PC-3 (cell line): ENCODE measurements at regions not wholly inside any gene's neighbourhood (a gene's known extent, or its start where the extent isn't known, plus 50 kb on each side); places are given as distances from the start of the nearest gene placed in this dataset.
A peak's percentile ranks its signal among the peaks of the same experiment; 100 is the strongest.
"Not testable (repeated sequence)": the region's sequence is repeated elsewhere in the genome, so short reads cannot be mapped to it uniquely, and the experiment has no call there.

ENCODE experiments used
- ATAC-seq: fragments of 200-7000 bp; cut with Tn5 transposase; 2 replicates; pipeline ENCODE4 v1.9.1; 2020; ENCODE audit warnings: mild to moderate bottlenecking, moderate library complexity
- BruUV-seq: library from RNA; stranded (reverse); fragments of 400-500 nt; replicated peaks from 2 replicates; lab custom pipeline; 2021; lab: Mats Ljungman, UMichigan
- CTCF ChIA-PET: fragments of 300-600 bp; sonication (Branson Sonifier 250); formaldehyde crosslinking; loops from one replicate; lab custom pipeline; 2022; ENCODE audit warnings: antibody characterized with exemption; lab: Charles Lee
- POLR2A ChIA-PET: fragments of 300-600 bp; sonication (Branson Sonifier 250); formaldehyde crosslinking; loops from one replicate; lab custom pipeline; 2022; ENCODE audit warnings: antibody characterized with exemption; ENCODE audit not compliant: unreplicated experiment; lab: Charles Lee
- DNase-seq: peaks from one replicate; pipeline ENCODE4 v3.0.0-alpha.2; 2015
- H2AFZ ChIP-seq: fragments of 300-600 bp; sonication (generic); 2 replicates; pipeline ENCODE4 v1.6.0; 2016; ENCODE audit warnings: antibody characterized with exemption, low read length
- H3F3A ChIP-seq: fragments of 300-600 bp; sonication (generic); one replicate; pipeline ENCODE4 v1.6.0; 2017; ENCODE audit warnings: antibody characterized with exemption, low read length, control low read depth, mild to moderate bottlenecking; ENCODE audit not compliant: unreplicated experiment
- H3K27ac ChIP-seq: fragments of 300-600 bp; sonication (generic); 2 replicates; pipeline ENCODE4 v1.5.1; 2016; ENCODE audit warnings: mild to moderate bottlenecking, low read length
- H3K27me3 ChIP-seq: fragments of 300-600 bp; sonication (generic); 2 replicates; pipeline ENCODE4 v1.6.1; 2016; ENCODE audit warnings: low read length, mixed read lengths
- H3K36me3 ChIP-seq: fragments of 300-600 bp; sonication (generic); 2 replicates; pipeline ENCODE4 v1.6.1; 2016; ENCODE audit warnings: low read depth, mixed run types, low read length, mixed read lengths
- H3K4me1 ChIP-seq: fragments of 300-600 bp; sonication (generic); 2 replicates; pipeline ENCODE4 v1.5.1; 2016; ENCODE audit warnings: low read length; ENCODE audit not compliant: insufficient read depth
- H3K4me2 ChIP-seq: fragments of 300-600 bp; sonication (generic); 2 replicates; pipeline ENCODE4 v1.6.0; 2016; ENCODE audit warnings: low read length
- H3K4me3 ChIP-seq: fragments of 300-600 bp; sonication (generic); 2 replicates; pipeline ENCODE4 v1.5.1; 2016; ENCODE audit warnings: mild to moderate bottlenecking, low read length, mixed read lengths
- H3K79me2 ChIP-seq: fragments of 300-600 bp; sonication (generic); 2 replicates; pipeline ENCODE4 v1.6.1; 2017; ENCODE audit warnings: low read length, mixed read lengths
- H3K9ac ChIP-seq: fragments of 300-600 bp; sonication (generic); 2 replicates; pipeline ENCODE4 v1.6.0; 2016; ENCODE audit warnings: mild to moderate bottlenecking, low read length
- H3K9me2 ChIP-seq: fragments of 300-600 bp; sonication (generic); replicated peaks from 2 replicates; pipeline ENCODE4 v1.6.1; 2016; ENCODE audit warnings: mixed run types, low read length, mixed read lengths
- H3K9me3 ChIP-seq: fragments of 300-600 bp; sonication (generic); 2 replicates; pipeline ENCODE4 v1.6.1; 2016; ENCODE audit warnings: low read length, mixed read lengths
- H4K20me1 ChIP-seq: fragments of 300-600 bp; sonication (generic); 2 replicates; pipeline ENCODE4 v1.6.1; 2016; ENCODE audit warnings: low read length, mixed read lengths
- intact Hi-C: fragments of 100-400 bp; cut with micrococcal nuclease; formaldehyde crosslinking; loops from 2 replicates; pipeline ENCODE4 v1.9.0; 2023

GRCh38 chr14:19052977-19053376 lies 85.7 kb downstream of the POTEM start:
- H3K9me2 ChIP-seq, POLR2A ChIA-PET, H4K20me1 ChIP-seq, H3K27ac ChIP-seq, H3K36me3 ChIP-seq, H3K4me1 ChIP-seq, H3K79me2 ChIP-seq, H3K9ac ChIP-seq, H3K4me3 ChIP-seq, H2AFZ ChIP-seq, intact Hi-C loops, H3K9me3 ChIP-seq, DNase-seq, H3K27me3 ChIP-seq, CTCF ChIA-PET, H3F3A ChIP-seq, BruUV-seq, H3K4me2 ChIP-seq: not testable (repeated sequence)
- ATAC-seq, result peak; percentile 4; the same call in 1 of the 2 replicates

- H2AFZ ChIP-seq, H3F3A ChIP-seq, H3K9me2 ChIP-seq, H3K9ac ChIP-seq, H3K27me3 ChIP-seq, intact Hi-C loops, BruUV-seq, POLR2A ChIA-PET, DNase-seq, H3K9me3 ChIP-seq, CTCF ChIA-PET, H3K79me2 ChIP-seq, H3K4me2 ChIP-seq, H3K36me3 ChIP-seq, H3K27ac ChIP-seq, H3K4me3 ChIP-seq, H4K20me1 ChIP-seq, H3K4me1 ChIP-seq: not testable (repeated sequence)
- ATAC-seq, result peak; percentile 92
Observed at GRCh38 chr14:19053426-19054050, 86.3 kb downstream of the POTEM start.

- DNase-seq, CTCF ChIA-PET, H3K9ac ChIP-seq, H3F3A ChIP-seq, H3K4me1 ChIP-seq, H3K9me3 ChIP-seq, H3K27me3 ChIP-seq, H3K36me3 ChIP-seq, H4K20me1 ChIP-seq, H3K4me3 ChIP-seq, H3K79me2 ChIP-seq, intact Hi-C loops, BruUV-seq, H3K9me2 ChIP-seq, H3K27ac ChIP-seq, POLR2A ChIA-PET: not testable (repeated sequence)
- Histone ChIP-seq H3K4me2 (peak overlapping the region; percentile 73), H2AFZ (0 out of 2 replicates have a peak overlapping the region, but pooled peaks have one; percentile 63)
- peak; percentile 44 for ATAC-seq
Observed at GRCh38 chr14:19054108-19054721, 87.0 kb downstream of the POTEM start.

GRCh38 chr14:19054934-19055333 lies 87.7 kb downstream of the POTEM start:
- H3K4me2 ChIP-seq, H3K9me3 ChIP-seq, intact Hi-C loops, H3K36me3 ChIP-seq, CTCF ChIA-PET, H3K9ac ChIP-seq, H2AFZ ChIP-seq, POLR2A ChIA-PET, DNase-seq, H3K4me3 ChIP-seq, H3K4me1 ChIP-seq, H3F3A ChIP-seq, H4K20me1 ChIP-seq, H3K9me2 ChIP-seq, H3K27ac ChIP-seq, H3K79me2 ChIP-seq, H3K27me3 ChIP-seq, BruUV-seq: not testable (repeated sequence)
- peak; percentile 77 for ATAC-seq

GRCh38 chr14:19059066-19059465 lies 91.8 kb downstream of the POTEM start:
- ATAC-seq, intact Hi-C loops, BruUV-seq: not testable (repeated sequence)

GRCh38 chr14:19061689-19062450 lies 94.6 kb downstream of the POTEM start:
- H3F3A ChIP-seq, POLR2A ChIA-PET, H3K4me1 ChIP-seq, H4K20me1 ChIP-seq, H3K36me3 ChIP-seq, CTCF ChIA-PET, DNase-seq, H2AFZ ChIP-seq, H3K4me2 ChIP-seq, H3K27ac ChIP-seq, H3K9me3 ChIP-seq, intact Hi-C loops, H3K27me3 ChIP-seq, H3K4me3 ChIP-seq, H3K9ac ChIP-seq, H3K79me2 ChIP-seq, H3K9me2 ChIP-seq: not testable (repeated sequence)
- BruUV-seq, result TSS peak; percentile 44
- peak; percentile 94 for ATAC-seq

More at GRCh38 chr14:19059066-19059465, 91.8 kb downstream of the POTEM start:
- H3K79me2 ChIP-seq, H3K9me3 ChIP-seq, DNase-seq, H3K4me2 ChIP-seq, POLR2A ChIA-PET, H3K9ac ChIP-seq, H3K9me2 ChIP-seq, H3K36me3 ChIP-seq, H3F3A ChIP-seq, H3K27me3 ChIP-seq, H3K27ac ChIP-seq, H3K4me3 ChIP-seq, H3K4me1 ChIP-seq, H4K20me1 ChIP-seq, H2AFZ ChIP-seq, CTCF ChIA-PET: not testable (repeated sequence)
